Ovary (tissue), 7 donors: ENCODE measurements at regions not wholly inside any gene's neighbourhood (a gene's known extent, or its start where the extent isn't known, plus 50 kb on each side); places are given as distances from the start of the nearest gene placed in this dataset.

ENCODE experiments used
- DNase-seq, 5 donors: peaks; one replicate each; pipeline ENCODE4 v3.0.0-alpha.2; 2019 to 2020
- H3K27ac ChIP-seq, 2 donors: fragments of 200-600 bp; one replicate each; pipeline versions ENCODE4 v1.5.1 to v1.8.0; 2019 to 2022
- H3K27me3 ChIP-seq: fragments of 200-600 bp; one replicate; pipeline ENCODE4 v1.8.0; 2022
- H3K36me3 ChIP-seq: fragments of 200-600 bp; sonication (generic); one replicate; pipeline ENCODE4 v1.5.1; 2019
- H3K4me1 ChIP-seq: one replicate; pipeline ENCODE4 v1.8.1; 2013; ENCODE audit warnings: mild to moderate bottlenecking, moderate library complexity; ENCODE audit not compliant: insufficient read depth
- H3K4me3 ChIP-seq: fragments of 200-600 bp; sonication (generic); one replicate; pipeline ENCODE4 v1.5.1; 2017
- H3K9me3 ChIP-seq, 2 donors: fragments of 200-600 bp in 1 of 2; sonication (generic) in 1 of 2; one replicate each; pipeline versions ENCODE4 v1.5.1 to v1.8.1; 2013 to 2019; ENCODE audit warnings: mild to moderate bottlenecking in 1 of 2, moderate library complexity in 1 of 2
- EP300 ChIP-seq: sonication (generic); formaldehyde crosslinking; IDR thresholded peaks from one replicate; pipeline ENCODE4 v1.6.1; 2017; ENCODE audit warnings: antibody characterized with exemption
- POLR2A ChIP-seq: fragments of 450-650 bp; IDR thresholded peaks from one replicate; pipeline ENCODE4 v1.6.1; 2017; ENCODE audit warnings: antibody characterized with exemption, mild to moderate bottlenecking, moderate library complexity
- WGBS, 3 donors: extraction: QIAGEN DNeasy Blood & Tissue Kit in 1 of 3; methylation state at CpG; one replicate each; pipeline versions ENCODE4 v1.1.5 to v1.1.7; 2013 to 2017; 5-methylcytosine and 5-hydroxymethylcytosine counted together
- intact Hi-C, 4 donors: fragments of 100-400 bp; cut with DNase I; formaldehyde crosslinking; loops; one replicate each; pipeline versions ENCODE4 v1.11.0 to v1.15.1; 2022 to 2023
- TF ChIP-seq, protein P1 (sequence below), 3 donors: fragments of 450-650 bp in 2 of 3; fragments of 200-600 bp in 1 of 3; IDR thresholded peaks; one replicate each; pipeline versions ENCODE4 v1.5.1 to v1.8.0; 2016 to 2022; ENCODE audit warnings: antibody characterized with exemption in 3 of 3, mild to moderate bottlenecking in 1 of 3
- donor health status: DM: no; HTN: no; CAD: no; lungs with moderate emphysema.
- donor health status: DM: no; HTN: no; CAD: no.
- donor health status: Bipolar disorder and iron deficiency.
- donor health status: DM: no; HTN: no; CAD: no.
- donor health status: DM: yes; HTN: yes; CAD: no.

DNA sequence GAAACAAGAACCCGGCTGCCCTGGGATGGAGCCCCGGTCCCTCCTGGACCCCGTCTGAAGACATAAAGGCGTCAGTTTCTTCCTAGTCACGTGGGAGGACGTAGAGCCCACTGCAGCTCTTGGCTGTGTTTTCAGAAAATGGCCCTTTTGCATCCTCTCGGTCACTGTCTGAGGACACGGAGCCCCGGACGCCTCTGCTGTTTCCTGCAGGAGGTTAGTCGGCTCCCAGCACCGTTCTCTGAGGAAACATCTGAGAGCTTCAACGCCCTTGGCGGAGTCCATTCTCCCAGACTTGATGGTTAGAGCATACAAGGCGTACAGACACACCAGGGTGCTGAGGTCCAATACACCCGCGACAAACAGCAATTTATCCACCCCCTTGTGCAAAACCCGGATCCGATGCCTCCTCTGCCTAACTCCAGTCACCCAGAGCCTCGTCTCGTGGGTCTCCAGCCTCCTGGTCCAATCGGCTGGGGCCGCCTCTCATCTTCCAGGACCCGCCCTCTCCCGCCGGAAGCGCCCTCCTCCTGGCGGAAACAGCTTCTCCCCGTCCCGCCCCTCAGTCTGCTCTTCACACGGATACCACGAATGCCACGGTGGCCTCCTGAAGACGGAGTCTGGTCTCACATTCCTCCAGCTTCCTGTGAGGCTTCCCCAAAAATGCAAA lies 119.4 kb downstream of the TMEM18 start:
- H3K4me3 ChIP-seq, result no peak overlapping the region
- peak in 3 of 5 donors; percentile 35 to 68 (median 40) for DNase-seq
- intact Hi-C loops, result no loop called here
- H3K9me3 ChIP-seq, result no peaks in the 10 kb centered on the region
- no peaks in the 10 kb centered on the region for H3K27me3 ChIP-seq
- TF ChIP-seq POLR2A (no peak), EP300 (no peak)
- TF ChIP-seq, protein P1, sequence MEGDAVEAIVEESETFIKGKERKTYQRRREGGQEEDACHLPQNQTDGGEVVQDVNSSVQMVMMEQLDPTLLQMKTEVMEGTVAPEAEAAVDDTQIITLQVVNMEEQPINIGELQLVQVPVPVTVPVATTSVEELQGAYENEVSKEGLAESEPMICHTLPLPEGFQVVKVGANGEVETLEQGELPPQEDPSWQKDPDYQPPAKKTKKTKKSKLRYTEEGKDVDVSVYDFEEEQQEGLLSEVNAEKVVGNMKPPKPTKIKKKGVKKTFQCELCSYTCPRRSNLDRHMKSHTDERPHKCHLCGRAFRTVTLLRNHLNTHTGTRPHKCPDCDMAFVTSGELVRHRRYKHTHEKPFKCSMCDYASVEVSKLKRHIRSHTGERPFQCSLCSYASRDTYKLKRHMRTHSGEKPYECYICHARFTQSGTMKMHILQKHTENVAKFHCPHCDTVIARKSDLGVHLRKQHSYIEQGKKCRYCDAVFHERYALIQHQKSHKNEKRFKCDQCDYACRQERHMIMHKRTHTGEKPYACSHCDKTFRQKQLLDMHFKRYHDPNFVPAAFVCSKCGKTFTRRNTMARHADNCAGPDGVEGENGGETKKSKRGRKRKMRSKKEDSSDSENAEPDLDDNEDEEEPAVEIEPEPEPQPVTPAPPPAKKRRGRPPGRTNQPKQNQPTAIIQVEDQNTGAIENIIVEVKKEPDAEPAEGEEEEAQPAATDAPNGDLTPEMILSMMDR (IDR thresholded peaks at IDR 0.05), result no peak
- H3K27ac ChIP-seq, result no peak overlapping the region
- no peaks in the 10 kb centered on the region for H3K36me3 ChIP-seq
- WGBS, 3 donors, result 77 to 91% (median 82%) methylated on average over 34 of the region's 34 CpGs
- no peaks in the 10 kb centered on the region for H3K4me1 ChIP-seq

DNA sequence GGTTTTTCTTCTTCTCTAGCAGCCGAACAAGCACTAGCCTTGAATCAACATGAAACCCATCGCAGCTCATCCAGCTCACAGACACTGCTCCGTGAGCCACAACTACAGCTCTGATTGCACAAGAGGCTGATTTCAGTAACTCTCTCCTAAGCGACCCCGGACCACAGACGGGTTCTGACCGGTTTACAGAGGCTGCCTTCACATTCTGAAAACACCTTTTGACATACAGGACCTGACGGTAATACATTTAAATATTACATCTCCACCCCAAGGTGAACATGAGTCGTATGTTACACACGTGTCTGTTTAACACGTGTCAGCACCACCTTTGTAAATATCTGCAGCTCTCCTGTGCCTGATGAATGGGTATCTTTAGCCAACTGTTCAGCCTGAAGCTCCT lies 120.7 kb downstream of the TMEM18 start:
- H3K36me3 ChIP-seq, result no peaks in the 10 kb centered on the region
- WGBS, 3 donors, result 66 to 78% (median 71%) methylated on average over 11 of the region's 11 CpGs
- no peak for DNase-seq
- intact Hi-C loops, result no loop called here
- no peaks in the 10 kb centered on the region for H3K4me1 ChIP-seq
- TF ChIP-seq, protein P1 (IDR thresholded peaks at IDR 0.05), result no peak
- TF ChIP-seq POLR2A (no peak), EP300 (no peak)
- no peaks in the 10 kb centered on the region for H3K9me3 ChIP-seq
- H3K27ac ChIP-seq, result no peak overlapping the region
- H3K4me3 ChIP-seq, result no peak overlapping the region
- no peaks in the 10 kb centered on the region for H3K27me3 ChIP-seq

DNA sequence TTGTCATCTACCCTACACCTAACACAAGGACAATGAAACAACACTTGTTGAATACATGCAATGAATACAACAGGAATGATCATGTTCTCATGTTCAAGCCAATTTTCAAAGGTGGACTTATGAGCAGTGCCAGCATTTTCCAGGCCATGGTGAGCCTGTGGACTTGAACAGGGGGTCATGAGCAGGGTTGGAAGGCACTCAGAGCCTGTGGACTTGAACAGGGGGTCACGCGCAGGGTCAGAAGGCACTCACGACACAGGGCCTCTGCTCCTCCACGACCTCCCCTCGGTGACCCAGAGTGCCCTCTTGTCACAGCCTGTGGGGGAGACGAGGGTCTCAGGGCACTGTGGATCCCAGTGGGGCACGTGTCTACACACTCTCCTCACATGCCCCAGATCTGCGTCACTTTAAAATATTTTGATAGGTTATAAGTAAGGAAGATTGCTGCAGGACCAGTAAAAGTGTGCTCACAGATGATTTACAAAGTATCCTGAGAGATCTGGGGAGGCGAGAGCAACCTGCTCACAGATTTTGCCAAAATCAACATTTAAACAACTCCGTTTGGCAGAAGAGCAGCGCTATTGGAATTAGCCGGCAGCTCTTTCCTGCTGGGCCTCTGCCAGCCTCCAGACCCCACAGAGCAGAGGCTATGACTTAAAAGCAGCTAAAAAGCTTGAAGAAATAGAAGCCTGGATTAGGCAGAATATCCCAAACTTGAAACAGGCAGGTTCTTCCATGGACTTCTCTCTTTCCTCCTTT lies 121.9 kb downstream of the TMEM18 start:
- H3K4me3 ChIP-seq, result no peak overlapping the region
- no peak overlapping the region for H3K27ac ChIP-seq
- intact Hi-C loops, result no loop called here
- DNase-seq, result peak in 3 of 5 donors; percentile 27 to 68 (median 34)
- H3K4me1 ChIP-seq, result no peaks in the 10 kb centered on the region
- H3K9me3 ChIP-seq, result no peaks in the 10 kb centered on the region
- H3K27me3 ChIP-seq, result no peaks in the 10 kb centered on the region
- H3K36me3 ChIP-seq, result no peaks in the 10 kb centered on the region
- TF ChIP-seq POLR2A, result no peak
- TF ChIP-seq EP300, result no peak
- TF ChIP-seq, protein P1 (IDR thresholded peaks at IDR 0.05), result no peak
- WGBS, 3 donors, result 26 to 35% (median 29%) methylated on average over 12 of the region's 12 CpGs

DNA sequence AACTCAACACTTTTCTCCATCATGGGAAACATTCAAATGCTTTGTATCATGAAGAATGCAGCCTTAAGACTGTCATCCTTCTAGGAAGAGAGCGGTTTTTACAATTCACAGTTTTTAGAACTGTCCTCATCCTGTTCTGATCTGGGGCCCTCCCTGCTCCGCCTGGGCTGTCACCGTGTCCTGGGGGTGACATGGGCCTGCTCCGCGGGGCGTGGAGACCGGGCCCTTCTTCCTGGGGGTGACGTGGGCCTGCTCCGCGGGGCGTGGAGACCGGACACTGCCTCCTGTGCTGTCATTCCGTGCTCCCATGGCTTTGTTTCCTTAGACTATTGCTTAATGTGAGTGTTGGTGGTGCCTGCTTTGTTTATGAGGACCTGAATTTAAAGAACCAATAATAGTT lies 122.8 kb downstream of the TMEM18 start:
- Histone ChIP-seq H3K9me3 (no peaks in the 10 kb centered on the region), H3K27ac (no peak overlapping the region), H3K4me3 (no peak overlapping the region), H3K4me1 (no peaks in the 10 kb centered on the region), H3K36me3 (no peaks in the 10 kb centered on the region), H3K27me3 (no peaks in the 10 kb centered on the region)
- DNase-seq, result no peak
- intact Hi-C loops, result no loop called here
- 80 to 91% (median 86%) methylated on average over 13 of the region's 13 CpGs for WGBS, 3 donors
- no peak for TF ChIP-seq POLR2A
- no peak for TF ChIP-seq EP300
- TF ChIP-seq, protein P1 (IDR thresholded peaks at IDR 0.05), result no peak
